Ishikawa (cell line): ENCODE measurements at regions not wholly inside any gene's neighbourhood (a gene's known extent, or its start where the extent isn't known, plus 50 kb on each side); places are given as distances from the start of the nearest gene placed in this dataset.

Source experiments
- EGR1 ChIP-seq: IDR thresholded peaks from 2 replicates; pipeline ENCODE4 v1.6.1; 2012
- EP300 ChIP-seq: IDR thresholded peaks from 2 replicates; pipeline ENCODE4 v1.6.1; 2012; ENCODE audit warnings: borderline replicate concordance
- FOXM1 ChIP-seq: IDR thresholded peaks from 2 replicates; pipeline ENCODE4 v1.6.1; 2012; ENCODE audit warnings: low read depth, borderline replicate concordance
- TAF1 ChIP-seq: IDR thresholded peaks from 2 replicates; pipeline ENCODE4 v1.6.1; 2012; ENCODE audit warnings: low read depth, mild to moderate bottlenecking
- TCF12 ChIP-seq: IDR thresholded peaks from 2 replicates; pipeline ENCODE4 v1.6.1; 2012; ENCODE audit warnings: low read depth
- TEAD4 ChIP-seq: IDR thresholded peaks from 2 replicates; pipeline ENCODE4 v1.6.1; 2012
- YY1 ChIP-seq: IDR thresholded peaks from 2 replicates; pipeline ENCODE4 v1.6.1; 2012; ENCODE audit warnings: low read depth
- TF ChIP-seq, protein P1 (sequence below): IDR thresholded peaks from 2 replicates; pipeline ENCODE4 v1.6.1; 2012
- TF ChIP-seq, protein P2 (sequence below): IDR thresholded peaks from 2 replicates; pipeline ENCODE4 v1.6.1; 2012

DNA sequence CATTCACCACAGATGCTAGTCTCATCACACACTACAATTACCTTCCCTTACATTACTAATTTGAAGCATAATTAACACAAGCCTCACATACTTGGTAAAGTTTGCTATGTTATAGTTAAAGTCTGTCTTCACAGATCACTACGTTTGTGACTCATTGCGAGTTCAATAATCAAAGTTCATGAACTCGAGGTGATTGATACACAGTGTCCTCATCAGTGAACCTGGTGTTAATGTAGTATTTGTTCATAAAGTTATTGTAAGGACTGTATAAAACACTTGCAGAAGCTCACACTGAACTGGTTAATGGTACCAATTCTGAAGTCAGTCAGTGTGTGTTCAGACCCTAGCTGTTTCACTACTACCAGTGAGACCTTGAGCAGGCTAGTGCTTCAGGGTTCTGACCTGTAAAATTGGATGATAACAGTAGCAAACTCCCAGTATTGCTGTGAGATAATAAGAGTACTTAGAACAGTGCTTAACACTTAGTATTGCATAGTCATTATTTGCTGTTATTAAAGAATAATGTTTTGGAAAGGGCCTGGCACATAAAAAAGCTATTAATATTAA lies 313.3 kb downstream of the LIG4 start:
- TF ChIP-seq, protein P1, sequence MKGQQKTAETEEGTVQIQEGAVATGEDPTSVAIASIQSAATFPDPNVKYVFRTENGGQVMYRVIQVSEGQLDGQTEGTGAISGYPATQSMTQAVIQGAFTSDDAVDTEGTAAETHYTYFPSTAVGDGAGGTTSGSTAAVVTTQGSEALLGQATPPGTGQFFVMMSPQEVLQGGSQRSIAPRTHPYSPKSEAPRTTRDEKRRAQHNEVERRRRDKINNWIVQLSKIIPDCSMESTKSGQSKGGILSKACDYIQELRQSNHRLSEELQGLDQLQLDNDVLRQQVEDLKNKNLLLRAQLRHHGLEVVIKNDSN, result no peak
- TF ChIP-seq TEAD4, result no peak
- TF ChIP-seq TAF1, result no peak
- TF ChIP-seq, protein P2, sequence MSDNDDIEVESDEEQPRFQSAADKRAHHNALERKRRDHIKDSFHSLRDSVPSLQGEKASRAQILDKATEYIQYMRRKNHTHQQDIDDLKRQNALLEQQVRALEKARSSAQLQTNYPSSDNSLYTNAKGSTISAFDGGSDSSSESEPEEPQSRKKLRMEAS, result no peak
- no peak for TF ChIP-seq EP300
- TF ChIP-seq EGR1, result no peak
- TF ChIP-seq TCF12, result no peak
- TF ChIP-seq YY1, result no peak
- no peak for TF ChIP-seq FOXM1
